Esophagus muscularis mucosa (tissue), 4 donors: ENCODE measurements at regions not wholly inside any gene's neighbourhood (a gene's known extent, or its start where the extent isn't known, plus 50 kb on each side); places are given as distances from the start of the nearest gene placed in this dataset.

Source experiments
- EP300 ChIP-seq: sonication (generic); formaldehyde crosslinking; IDR thresholded peaks from one replicate; pipeline ENCODE4 v1.6.1; 2017; ENCODE audit warnings: antibody characterized with exemption
- POLR2A ChIP-seq: fragments of 450-650 bp; IDR thresholded peaks from one replicate; pipeline ENCODE4 v1.6.1; 2017; ENCODE audit warnings: antibody characterized with exemption, moderate library complexity, mild to moderate bottlenecking, low read depth
- POLR2AphosphoS5 ChIP-seq, 2 donors: sonication (generic); formaldehyde crosslinking; IDR thresholded peaks; one replicate each; pipeline ENCODE4 v1.6.1; 2017; ENCODE audit warnings: antibody characterized with exemption in 2 of 2
- TF ChIP-seq, protein P1 (sequence below), 3 experiments: fragments of 200-600 bp in 2 of 3; fragments of 450-650 bp in 1 of 3; sonication (generic) in 2 of 3; IDR thresholded peaks; one replicate each; pipeline ENCODE4 v1.5.1; 2017 to 2019; ENCODE audit warnings: antibody characterized with exemption in 3 of 3, mild to moderate bottlenecking in 2 of 3, moderate library complexity in 1 of 3

DNA sequence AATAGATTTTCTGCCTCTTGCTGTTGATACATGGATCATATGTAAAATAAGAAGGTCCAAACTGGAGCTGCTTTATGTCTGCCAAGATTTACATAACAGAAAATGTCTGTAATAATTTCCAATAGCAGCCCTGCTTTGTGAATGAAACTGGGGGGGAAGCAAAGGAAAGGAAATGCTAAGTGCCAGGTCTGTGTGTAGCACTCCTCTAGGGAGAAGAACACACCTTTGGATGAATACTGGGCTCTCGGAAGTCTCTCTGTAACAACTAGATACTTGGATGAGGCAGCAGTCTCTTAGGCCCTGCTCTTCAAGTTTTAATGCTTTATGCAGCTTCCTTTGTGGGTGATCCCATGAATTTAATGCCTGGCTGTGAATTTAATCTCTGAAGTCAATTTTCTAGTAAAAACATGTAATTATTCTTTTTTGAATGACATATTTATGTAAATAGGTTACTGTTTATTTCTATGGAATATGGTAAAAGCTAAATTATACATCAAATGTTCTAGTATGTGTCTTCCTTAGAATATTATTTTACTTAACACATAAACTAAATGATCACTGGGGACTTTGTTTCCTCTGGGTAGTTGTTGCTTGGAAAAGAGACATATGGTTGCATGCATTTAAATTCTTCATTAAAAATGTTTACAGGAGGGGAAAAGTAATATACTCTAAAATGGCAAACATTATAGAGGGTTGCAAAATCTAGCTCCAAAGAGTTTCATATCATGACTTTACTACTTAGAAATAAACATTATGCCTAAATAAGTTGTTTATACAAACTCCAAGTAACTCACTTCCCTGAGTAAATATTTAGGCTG lies 336.6 kb upstream of the CWC22 start:
- TF ChIP-seq, protein P1, sequence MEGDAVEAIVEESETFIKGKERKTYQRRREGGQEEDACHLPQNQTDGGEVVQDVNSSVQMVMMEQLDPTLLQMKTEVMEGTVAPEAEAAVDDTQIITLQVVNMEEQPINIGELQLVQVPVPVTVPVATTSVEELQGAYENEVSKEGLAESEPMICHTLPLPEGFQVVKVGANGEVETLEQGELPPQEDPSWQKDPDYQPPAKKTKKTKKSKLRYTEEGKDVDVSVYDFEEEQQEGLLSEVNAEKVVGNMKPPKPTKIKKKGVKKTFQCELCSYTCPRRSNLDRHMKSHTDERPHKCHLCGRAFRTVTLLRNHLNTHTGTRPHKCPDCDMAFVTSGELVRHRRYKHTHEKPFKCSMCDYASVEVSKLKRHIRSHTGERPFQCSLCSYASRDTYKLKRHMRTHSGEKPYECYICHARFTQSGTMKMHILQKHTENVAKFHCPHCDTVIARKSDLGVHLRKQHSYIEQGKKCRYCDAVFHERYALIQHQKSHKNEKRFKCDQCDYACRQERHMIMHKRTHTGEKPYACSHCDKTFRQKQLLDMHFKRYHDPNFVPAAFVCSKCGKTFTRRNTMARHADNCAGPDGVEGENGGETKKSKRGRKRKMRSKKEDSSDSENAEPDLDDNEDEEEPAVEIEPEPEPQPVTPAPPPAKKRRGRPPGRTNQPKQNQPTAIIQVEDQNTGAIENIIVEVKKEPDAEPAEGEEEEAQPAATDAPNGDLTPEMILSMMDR (IDR thresholded peaks at IDR 0.05) = no peak
- TF ChIP-seq POLR2AphosphoS5 (IDR thresholded peaks at IDR 0.05) = no peak
- no peak for TF ChIP-seq POLR2A
- no peak for TF ChIP-seq EP300
